ENCODE measurements at regions not wholly inside any gene's neighbourhood (a gene's known extent, or its start where the extent isn't known, plus 50 kb on each side); places are given as distances from the start of the nearest gene placed in this dataset.
"Not testable (repeated sequence)": the region's sequence is repeated elsewhere in the genome, so short reads cannot be mapped to it uniquely, and the experiment has no call there.

- DNase-seq (no peak), ATAC-seq (no peak)
- Mint-ChIP-seq H3K4me1 (ENCODE audit: low read depth) (no peaks in the 10 kb centered on the region), H3K4me3 (no peak overlapping the region), H3K9me3 (peaks cover 14% of the 10 kb centered on the region), H3K27me3 (ENCODE audit: low read depth) (no peaks in the 10 kb centered on the region), H3K36me3 (ENCODE audit: insufficient read depth) (no peaks in the 10 kb centered on the region)
Measured at GRCh38 chr3:106836906-106837305, 540.3 kb upstream of the CCDC54 start.

- Mint-ChIP-seq H3K27me3 (ENCODE audit: low read depth) (no peaks in the 10 kb centered on the region), H3K36me3 (ENCODE audit: insufficient read depth) (no peaks in the 10 kb centered on the region), H3K9me3 (peaks cover 8% of the 10 kb centered on the region), H3K4me3 (no peak overlapping the region), H3K4me1 (ENCODE audit: low read depth) (no peaks in the 10 kb centered on the region)
- ATAC-seq: no peak
- DNase-seq: no peak
Measured at GRCh38 chr3:106837616-106838015, 539.6 kb upstream of the CCDC54 start.

GRCh38 chr3:106839576-106840280 is 537.5 kb upstream of the CCDC54 start:
- Mint-ChIP-seq H3K27me3 (ENCODE audit: low read depth) (no peaks in the 10 kb centered on the region), H3K4me1 (ENCODE audit: low read depth) (no peaks in the 10 kb centered on the region), H3K36me3 (ENCODE audit: insufficient read depth) (no peaks in the 10 kb centered on the region), H3K4me3 (no peak overlapping the region), H3K9me3 (peaks cover 5% of the 10 kb centered on the region)
- ATAC-seq (no peak), DNase-seq (no peak)

- Mint-ChIP-seq H3K27me3 (ENCODE audit: low read depth) (no peaks in the 10 kb centered on the region), H3K4me3 (no peak overlapping the region), H3K9me3 (peaks cover 5% of the 10 kb centered on the region), H3K36me3 (ENCODE audit: insufficient read depth) (no peaks in the 10 kb centered on the region), H3K4me1 (ENCODE audit: low read depth) (no peaks in the 10 kb centered on the region)
- DNase-seq (no peak), ATAC-seq (no peak)
Measured at GRCh38 chr3:106840319-106840718, 536.9 kb upstream of the CCDC54 start.

GRCh38 chr3:106842151-106842550 is 535.1 kb upstream of the CCDC54 start:
- H3K4me1 Mint-ChIP-seq (ENCODE audit: low read depth): no peaks in the 10 kb centered on the region
- DNase-seq: no peak
- no peaks in the 10 kb centered on the region for H3K36me3 Mint-ChIP-seq (ENCODE audit: insufficient read depth)
- H3K9me3 Mint-ChIP-seq: peaks cover 5% of the 10 kb centered on the region
- no peaks in the 10 kb centered on the region for H3K27me3 Mint-ChIP-seq (ENCODE audit: low read depth)
- H3K4me3 Mint-ChIP-seq: no peak overlapping the region
- no peak for ATAC-seq

GRCh38 chr3:106844638-106845037 is 532.6 kb upstream of the CCDC54 start:
- Mint-ChIP-seq H3K36me3 (ENCODE audit: insufficient read depth) (no peaks in the 10 kb centered on the region), H3K4me3 (no peak overlapping the region), H3K4me1 (ENCODE audit: low read depth) (no peaks in the 10 kb centered on the region), H3K27me3 (ENCODE audit: low read depth) (no peaks in the 10 kb centered on the region), H3K9me3 (no peaks in the 10 kb centered on the region)
- DNase-seq: no peak
- ATAC-seq: no peak

- Mint-ChIP-seq H3K4me1 (ENCODE audit: low read depth) (no peaks in the 10 kb centered on the region), H3K27me3 (ENCODE audit: low read depth) (no peaks in the 10 kb centered on the region), H3K4me3 (no peak overlapping the region), H3K9me3 (no peaks in the 10 kb centered on the region), H3K36me3 (ENCODE audit: insufficient read depth) (no peaks in the 10 kb centered on the region)
- ATAC-seq (no peak), DNase-seq (no peak)
Measured at GRCh38 chr3:106848099-106848498, 529.1 kb upstream of the CCDC54 start.

- Mint-ChIP-seq H3K27me3 (ENCODE audit: low read depth) (no peaks in the 10 kb centered on the region), H3K36me3 (ENCODE audit: insufficient read depth) (no peaks in the 10 kb centered on the region), H3K9me3 (peaks cover 5% of the 10 kb centered on the region), H3K4me3 (no peak overlapping the region), H3K4me1 (ENCODE audit: low read depth) (no peaks in the 10 kb centered on the region)
- DNase-seq (no peak), ATAC-seq (no peak)
Measured at GRCh38 chr3:106850437-106850836, 526.8 kb upstream of the CCDC54 start.

- ATAC-seq; H3K36me3 Mint-ChIP-seq (ENCODE audit: insufficient read depth); H3K27me3 Mint-ChIP-seq (ENCODE audit: low read depth); H3K4me3 Mint-ChIP-seq; H3K4me1 Mint-ChIP-seq (ENCODE audit: low read depth); H3K9me3 Mint-ChIP-seq; DNase-seq: not testable (repeated sequence)
Measured at GRCh38 chr3:106858321-106858720, 518.9 kb upstream of the CCDC54 start.

GRCh38 chr3:106860182-106860581 is 517.1 kb upstream of the CCDC54 start:
- Mint-ChIP-seq H3K4me3 (no peak overlapping the region), H3K4me1 (ENCODE audit: low read depth) (no peaks in the 10 kb centered on the region), H3K36me3 (ENCODE audit: insufficient read depth) (no peaks in the 10 kb centered on the region), H3K9me3 (peaks cover 4% of the 10 kb centered on the region), H3K27me3 (ENCODE audit: low read depth) (peaks cover 2% of the 10 kb centered on the region)
- ATAC-seq (no peak), DNase-seq (no peak)

- Mint-ChIP-seq H3K4me1 (ENCODE audit: low read depth) (no peaks in the 10 kb centered on the region), H3K4me3 (no peak overlapping the region), H3K27me3 (ENCODE audit: low read depth) (peaks cover 2% of the 10 kb centered on the region), H3K36me3 (ENCODE audit: insufficient read depth) (no peaks in the 10 kb centered on the region), H3K9me3 (peaks cover 6% of the 10 kb centered on the region)
- DNase-seq: no peak
- no peak for ATAC-seq
Measured at GRCh38 chr3:106862067-106862466, 515.2 kb upstream of the CCDC54 start.

- H3K27me3 Mint-ChIP-seq (ENCODE audit: low read depth): no peaks in the 10 kb centered on the region
- ATAC-seq: no peak
- H3K36me3 Mint-ChIP-seq (ENCODE audit: insufficient read depth): no peaks in the 10 kb centered on the region
- DNase-seq: no peak
- H3K4me1 Mint-ChIP-seq (ENCODE audit: low read depth): no peaks in the 10 kb centered on the region
- peaks cover 10% of the 10 kb centered on the region for H3K9me3 Mint-ChIP-seq
- no peak overlapping the region for H3K4me3 Mint-ChIP-seq
Measured at GRCh38 chr3:106877627-106878026, 499.6 kb upstream of the CCDC54 start.

- Mint-ChIP-seq H3K4me1 (ENCODE audit: low read depth) (no peaks in the 10 kb centered on the region), H3K4me3 (no peak overlapping the region), H3K36me3 (ENCODE audit: insufficient read depth) (no peaks in the 10 kb centered on the region), H3K9me3 (peaks cover 12% of the 10 kb centered on the region), H3K27me3 (ENCODE audit: low read depth) (no peaks in the 10 kb centered on the region)
- no peak for ATAC-seq
- no peak for DNase-seq
Measured at GRCh38 chr3:106880206-106880605, 497.0 kb upstream of the CCDC54 start.

- no peaks in the 10 kb centered on the region for H3K27me3 Mint-ChIP-seq (ENCODE audit: low read depth)
- no peaks in the 10 kb centered on the region for H3K4me1 Mint-ChIP-seq (ENCODE audit: low read depth)
- ATAC-seq: no peak
- no peak overlapping the region for H3K4me3 Mint-ChIP-seq
- peaks cover 18% of the 10 kb centered on the region for H3K9me3 Mint-ChIP-seq
- DNase-seq: no peak
- H3K36me3 Mint-ChIP-seq (ENCODE audit: insufficient read depth): no peaks in the 10 kb centered on the region
Measured at GRCh38 chr3:106881186-106881585, 496.1 kb upstream of the CCDC54 start.

- H3K4me3 Mint-ChIP-seq: no peak overlapping the region
- H3K4me1 Mint-ChIP-seq (ENCODE audit: low read depth): no peaks in the 10 kb centered on the region
- DNase-seq: no peak
- ATAC-seq: no peak
- H3K36me3 Mint-ChIP-seq (ENCODE audit: insufficient read depth): no peaks in the 10 kb centered on the region
- H3K27me3 Mint-ChIP-seq (ENCODE audit: low read depth): no peaks in the 10 kb centered on the region
- peaks cover 18% of the 10 kb centered on the region for H3K9me3 Mint-ChIP-seq
Measured at GRCh38 chr3:106882297-106882696, 494.9 kb upstream of the CCDC54 start.

- ATAC-seq (no peak), DNase-seq (no peak)
- Mint-ChIP-seq H3K4me3 (no peak overlapping the region), H3K36me3 (ENCODE audit: insufficient read depth) (no peaks in the 10 kb centered on the region), H3K9me3 (no peaks in the 10 kb centered on the region), H3K4me1 (ENCODE audit: low read depth) (no peaks in the 10 kb centered on the region), H3K27me3 (ENCODE audit: low read depth) (no peaks in the 10 kb centered on the region)
Measured at GRCh38 chr3:106906074-106906473, 471.2 kb upstream of the CCDC54 start.

Data from activated T-cell treated with anti-CD3 and anti-CD28 coated beads, Interleukin-2, amount 50 U/mL, for 4 hours (primary cell).